ENCODE measurements at regions not wholly inside any gene's neighbourhood (a gene's known extent, or its start where the extent isn't known, plus 50 kb on each side); places are given as distances from the start of the nearest gene placed in this dataset.

- Mint-ChIP-seq H3K9me3 (no peaks in the 10 kb centered on the region), H3K27ac (no peak overlapping the region), H3K4me1 (ENCODE audit: low read depth) (peaks cover 70% of the 10 kb centered on the region), H3K4me3 (no peak overlapping the region), H3K36me3 (ENCODE audit: low read depth) (no peaks in the 10 kb centered on the region), H3K27me3 (peaks cover 12% of the 10 kb centered on the region)
- intact Hi-C loops (cut with micrococcal nuclease) = no loop called here
Measured at GRCh38 chr3:195008816-195009215, 262.1 kb downstream of the XXYLT1 start.

- no peak overlapping the region for H3K27ac Mint-ChIP-seq
- H3K9me3 Mint-ChIP-seq = no peaks in the 10 kb centered on the region
- intact Hi-C loops (cut with micrococcal nuclease) = no loop called here
- H3K4me1 Mint-ChIP-seq (ENCODE audit: low read depth) = peaks cover 68% of the 10 kb centered on the region
- no peak overlapping the region for H3K4me3 Mint-ChIP-seq
- H3K36me3 Mint-ChIP-seq (ENCODE audit: low read depth) = no peaks in the 10 kb centered on the region
- peaks cover 14% of the 10 kb centered on the region for H3K27me3 Mint-ChIP-seq
Measured at GRCh38 chr3:195009616-195010015, 261.3 kb downstream of the XXYLT1 start.

- Mint-ChIP-seq H3K36me3 (ENCODE audit: low read depth) (no peaks in the 10 kb centered on the region), H3K4me1 (ENCODE audit: low read depth) (peaks cover 75% of the 10 kb centered on the region), H3K27me3 (peaks cover 14% of the 10 kb centered on the region), H3K27ac (peak overlapping the region; percentile 47), H3K4me3 (no peak overlapping the region), H3K9me3 (no peaks in the 10 kb centered on the region)
- intact Hi-C loops (cut with micrococcal nuclease) = no loop called here
Measured at GRCh38 chr3:195010551-195011100, 260.3 kb downstream of the XXYLT1 start.

- Mint-ChIP-seq H3K4me3 (no peak overlapping the region), H3K36me3 (ENCODE audit: low read depth) (no peaks in the 10 kb centered on the region), H3K27me3 (peaks cover 17% of the 10 kb centered on the region), H3K9me3 (no peaks in the 10 kb centered on the region), H3K27ac (peak overlapping the region; percentile 43), H3K4me1 (ENCODE audit: low read depth) (peaks cover 75% of the 10 kb centered on the region)
- intact Hi-C loops (cut with micrococcal nuclease) = no loop called here
Measured at GRCh38 chr3:195011231-195011834, 259.6 kb downstream of the XXYLT1 start.

- intact Hi-C loops (cut with micrococcal nuclease) = no loop called here
- Mint-ChIP-seq H3K9me3 (no peaks in the 10 kb centered on the region), H3K27me3 (peaks cover 17% of the 10 kb centered on the region), H3K4me3 (no peak overlapping the region), H3K36me3 (ENCODE audit: low read depth) (no peaks in the 10 kb centered on the region), H3K4me1 (ENCODE audit: low read depth) (peaks cover 70% of the 10 kb centered on the region), H3K27ac (peak overlapping the region; percentile 43)
Measured at GRCh38 chr3:195012100-195012499, 258.9 kb downstream of the XXYLT1 start.

- Mint-ChIP-seq H3K4me3 (no peak overlapping the region), H3K27me3 (peaks cover 17% of the 10 kb centered on the region), H3K4me1 (ENCODE audit: low read depth) (peaks cover 70% of the 10 kb centered on the region), H3K36me3 (ENCODE audit: low read depth) (no peaks in the 10 kb centered on the region), H3K9me3 (no peaks in the 10 kb centered on the region), H3K27ac (no peak overlapping the region)
- intact Hi-C loops (cut with micrococcal nuclease) = no loop called here
Measured at GRCh38 chr3:195012571-195012970, 258.4 kb downstream of the XXYLT1 start.

- intact Hi-C loops (cut with micrococcal nuclease) = no loop called here
- Mint-ChIP-seq H3K4me1 (ENCODE audit: low read depth) (peaks cover 62% of the 10 kb centered on the region), H3K36me3 (ENCODE audit: low read depth) (no peaks in the 10 kb centered on the region), H3K27ac (no peak overlapping the region), H3K27me3 (peaks cover 16% of the 10 kb centered on the region), H3K4me3 (no peak overlapping the region), H3K9me3 (no peaks in the 10 kb centered on the region)
Measured at GRCh38 chr3:195013411-195014361, 257.3 kb downstream of the XXYLT1 start.

GRCh38 chr3:195015021-195015420 lies 255.9 kb downstream of the XXYLT1 start:
- Mint-ChIP-seq H3K4me1 (ENCODE audit: low read depth) (peaks cover 48% of the 10 kb centered on the region), H3K4me3 (no peak overlapping the region), H3K27ac (no peak overlapping the region), H3K27me3 (peaks cover 20% of the 10 kb centered on the region), H3K36me3 (ENCODE audit: low read depth) (no peaks in the 10 kb centered on the region), H3K9me3 (no peaks in the 10 kb centered on the region)
- intact Hi-C loops (cut with micrococcal nuclease) = no loop called here

GRCh38 chr3:195017151-195017550 lies 253.8 kb downstream of the XXYLT1 start:
- peaks cover 14% of the 10 kb centered on the region for H3K27me3 Mint-ChIP-seq
- intact Hi-C loops (cut with micrococcal nuclease) = no loop called here

More at GRCh38 chr3:195017151-195017550, 253.8 kb downstream of the XXYLT1 start:
- Mint-ChIP-seq H3K9me3 (no peaks in the 10 kb centered on the region), H3K4me1 (ENCODE audit: low read depth) (peaks cover 39% of the 10 kb centered on the region), H3K27ac (no peak overlapping the region), H3K36me3 (ENCODE audit: low read depth) (no peaks in the 10 kb centered on the region), H3K4me3 (no peak overlapping the region)
